ENCODE measurements at regions not wholly inside any gene's neighbourhood (a gene's known extent, or its start where the extent isn't known, plus 50 kb on each side); places are given as distances from the start of the nearest gene placed in this dataset.
"Not testable (repeated sequence)": the region's sequence is repeated elsewhere in the genome, so short reads cannot be mapped to it uniquely, and the experiment has no call there.

GRCh38 chr2:236909802-236910201 is 175.9 kb upstream of the COPS8 start:
- no peak for DNase-seq

GRCh38 chr2:236910781-236911495 is 174.8 kb upstream of the COPS8 start:
- DNase-seq, result no peak

GRCh38 chr2:236912326-236913120 is 173.2 kb upstream of the COPS8 start:
- no peak for DNase-seq

GRCh38 chr2:236915186-236915585 is 170.5 kb upstream of the COPS8 start:
- DNase-seq, result no peak

GRCh38 chr2:236915726-236916125 is 170.0 kb upstream of the COPS8 start:
- DNase-seq, result no peak

- no peak for DNase-seq
These were observed 169.5 kb upstream of the COPS8 start for GRCh38 chr2:236916181-236916580.

- no peak for DNase-seq
These were observed 169.0 kb upstream of the COPS8 start for GRCh38 chr2:236916651-236917050.

GRCh38 chr2:236917164-236917563 is 168.5 kb upstream of the COPS8 start:
- no peak for DNase-seq

- DNase-seq, result no peak
These were observed 167.1 kb upstream of the COPS8 start for GRCh38 chr2:236918545-236918944.

- no peak for DNase-seq
These were observed 166.5 kb upstream of the COPS8 start for GRCh38 chr2:236919209-236919608.

GRCh38 chr2:236919801-236920379 is 165.8 kb upstream of the COPS8 start:
- not testable (repeated sequence) for DNase-seq

- DNase-seq, result no peak
These were observed 163.6 kb upstream of the COPS8 start for GRCh38 chr2:236922061-236922460.

- no peak for DNase-seq
These were observed 157.2 kb upstream of the COPS8 start for GRCh38 chr2:236928380-236929037.

- DNase-seq, result no peak
These were observed 152.8 kb upstream of the COPS8 start for GRCh38 chr2:236932831-236933361.

- DNase-seq, result no peak
These were observed 151.5 kb upstream of the COPS8 start for GRCh38 chr2:236934166-236934565.

GRCh38 chr2:236934656-236935055 is 151.0 kb upstream of the COPS8 start:
- no peak for DNase-seq

GRCh38 chr2:236935083-236935482 is 150.6 kb upstream of the COPS8 start:
- no peak for DNase-seq

- no peak for DNase-seq
These were observed 149.9 kb upstream of the COPS8 start for GRCh38 chr2:236935631-236936445.

- no peak for DNase-seq
These were observed 149.2 kb upstream of the COPS8 start for GRCh38 chr2:236936446-236936940.

- DNase-seq, result no peak
These were observed 147.6 kb upstream of the COPS8 start for GRCh38 chr2:236938126-236938525.

GRCh38 chr2:236939271-236939670 is 146.4 kb upstream of the COPS8 start:
- DNase-seq, result no peak

- no peak for DNase-seq
These were observed 145.9 kb upstream of the COPS8 start for GRCh38 chr2:236939721-236940231.
